ENCODE measurements at regions not wholly inside any gene's neighbourhood (a gene's known extent, or its start where the extent isn't known, plus 50 kb on each side); places are given as distances from the start of the nearest gene placed in this dataset.

GRCh38 chr10:36882781-36883180 is 242.6 kb upstream of the ANKRD30A start:
- TF ChIP-seq CTCF (IDR thresholded peaks at IDR 0.05; ENCODE audit: low read depth, low read length), result no peak
- no peak for TF ChIP-seq MAX (IDR thresholded peaks at IDR 0.05; ENCODE audit: low read depth, low read length)
- TF ChIP-seq POLR2A (IDR thresholded peaks at IDR 0.05; ENCODE audit: extremely low read depth, insufficient read length), result no peak
